IPS-NIHi11 (cell line): ENCODE measurements at regions not wholly inside any gene's neighbourhood (a gene's known extent, or its start where the extent isn't known, plus 50 kb on each side); places are given as distances from the start of the nearest gene placed in this dataset.
"Not testable (repeated sequence)": the region's sequence is repeated elsewhere in the genome, so short reads cannot be mapped to it uniquely, and the experiment has no call there.

Source experiments
- DNase-seq: peaks from one replicate; pipeline ENCODE4 v3.0.0; 2012; ENCODE audit warnings: mixed read lengths, low spot score

- DNase-seq, result no peak
These were observed 84.6 kb downstream of the BTG1 start for GRCh38 chr12:92061061-92061460.

GRCh38 chr12:92059960-92060359 lies 85.7 kb downstream of the BTG1 start:
- no peak for DNase-seq

- no peak for DNase-seq
These were observed 87.0 kb downstream of the BTG1 start for GRCh38 chr12:92058664-92059063.

- DNase-seq, result not testable (repeated sequence)
These were observed 88.9 kb downstream of the BTG1 start for GRCh38 chr12:92056756-92057155.

GRCh38 chr12:92056290-92056689 lies 89.4 kb downstream of the BTG1 start:
- no peak for DNase-seq

GRCh38 chr12:92055877-92056276 lies 89.8 kb downstream of the BTG1 start:
- no peak for DNase-seq

- no peak for DNase-seq
These were observed 94.2 kb downstream of the BTG1 start for GRCh38 chr12:92051441-92051840.

GRCh38 chr12:92049403-92049802 lies 96.2 kb downstream of the BTG1 start:
- DNase-seq, result no peak

GRCh38 chr12:92047393-92047826 lies 98.2 kb downstream of the BTG1 start:
- no peak for DNase-seq

- DNase-seq, result no peak
These were observed 98.9 kb downstream of the BTG1 start for GRCh38 chr12:92046557-92047392.

GRCh38 chr12:92045852-92046251 lies 99.8 kb downstream of the BTG1 start:
- DNase-seq, result no peak

GRCh38 chr12:92044435-92044834 lies 101.2 kb downstream of the BTG1 start:
- no peak for DNase-seq

- no peak for DNase-seq
These were observed 102.7 kb downstream of the BTG1 start for GRCh38 chr12:92042791-92043531.

GRCh38 chr12:92041742-92042141 lies 103.9 kb downstream of the BTG1 start:
- no peak for DNase-seq

- no peak for DNase-seq
These were observed 106.6 kb downstream of the BTG1 start for GRCh38 chr12:92039046-92039445.

- DNase-seq, result no peak
These were observed 107.2 kb downstream of the BTG1 start for GRCh38 chr12:92038476-92038875.

- no peak for DNase-seq
These were observed 108.7 kb downstream of the BTG1 start for GRCh38 chr12:92036771-92037453.

GRCh38 chr12:92036061-92036620 lies 109.5 kb downstream of the BTG1 start:
- DNase-seq, result no peak

- no peak for DNase-seq
These were observed 110.2 kb downstream of the BTG1 start for GRCh38 chr12:92035477-92035876.

- DNase-seq, result no peak
These were observed 110.7 kb downstream of the BTG1 start for GRCh38 chr12:92034858-92035401.

GRCh38 chr12:92034083-92034482 lies 111.6 kb downstream of the BTG1 start:
- DNase-seq, result no peak

- no peak for DNase-seq
These were observed 112.7 kb downstream of the BTG1 start for GRCh38 chr12:92032965-92033364.
